ENCODE measurements at regions not wholly inside any gene's neighbourhood (a gene's known extent, or its start where the extent isn't known, plus 50 kb on each side); places are given as distances from the start of the nearest gene placed in this dataset.
"Not testable (repeated sequence)": the region's sequence is repeated elsewhere in the genome, so short reads cannot be mapped to it uniquely, and the experiment has no call there.

- no peak for DNase-seq (ENCODE audit: low read depth)
- no peak overlapping the region for H3K4me3 ChIP-seq (ENCODE audit: low read length)
- no peak for TF ChIP-seq CTCF (conservative IDR thresholded peaks at IDR 0.05; ENCODE audit: low read depth, low read length)
These were observed 247.9 kb downstream of the RFPL4B start for GRCh38 chr6:112594886-112595594.

- no peak for DNase-seq (ENCODE audit: low read depth)
- no peak for TF ChIP-seq CTCF (conservative IDR thresholded peaks at IDR 0.05; ENCODE audit: low read depth, low read length)
- no peak overlapping the region for H3K4me3 ChIP-seq (ENCODE audit: low read length)
These were observed 248.7 kb downstream of the RFPL4B start for GRCh38 chr6:112595841-112596240.

GRCh38 chr6:112597176-112597575, 250.0 kb downstream of the RFPL4B start:
- H3K4me3 ChIP-seq (ENCODE audit: low read length), result no peak overlapping the region

GRCh38 chr6:112600168-112600567, 253.0 kb downstream of the RFPL4B start:
- no peak overlapping the region for H3K4me3 ChIP-seq (ENCODE audit: low read length)
- TF ChIP-seq CTCF (conservative IDR thresholded peaks at IDR 0.05; ENCODE audit: low read depth, low read length), result peak; percentile 34
- DNase-seq (ENCODE audit: low read depth), result no peak

More at GRCh38 chr6:112597176-112597575, 250.0 kb downstream of the RFPL4B start:
- DNase-seq (ENCODE audit: low read depth), result no peak
- no peak for TF ChIP-seq CTCF (conservative IDR thresholded peaks at IDR 0.05; ENCODE audit: low read depth, low read length)

- H3K4me3 ChIP-seq (ENCODE audit: low read length), result no peak overlapping the region
- DNase-seq (ENCODE audit: low read depth), result no peak
These were observed 256.6 kb downstream of the RFPL4B start for GRCh38 chr6:112603726-112604125.

GRCh38 chr6:112606656-112607435, 259.7 kb downstream of the RFPL4B start:
- peak; percentile 25 for DNase-seq (ENCODE audit: low read depth)
- TF ChIP-seq CTCF (conservative IDR thresholded peaks at IDR 0.05; ENCODE audit: low read depth, low read length), result no peak
- no peak overlapping the region for H3K4me3 ChIP-seq (ENCODE audit: low read length)

More at GRCh38 chr6:112603726-112604125, 256.6 kb downstream of the RFPL4B start:
- no peak for TF ChIP-seq CTCF (conservative IDR thresholded peaks at IDR 0.05; ENCODE audit: low read depth, low read length)

GRCh38 chr6:112608925-112609324, 261.8 kb downstream of the RFPL4B start:
- DNase-seq (ENCODE audit: low read depth); H3K4me3 ChIP-seq (ENCODE audit: low read length): not testable (repeated sequence)

Data from retinal pigment epithelial cell (primary cell).